Activated CD8-positive, alpha-beta memory T cell treated with anti-CD3 and anti-CD28 coated beads for 36 hours (primary cell): ENCODE measurements at regions not wholly inside any gene's neighbourhood (a gene's known extent, or its start where the extent isn't known, plus 50 kb on each side); places are given as distances from the start of the nearest gene placed in this dataset.
"Not testable (repeated sequence)": the region's sequence is repeated elsewhere in the genome, so short reads cannot be mapped to it uniquely, and the experiment has no call there.

Experiments used
- CTCF ChIA-PET: fragments of 350-600 bp; sonication (Branson Sonifier 250); formaldehyde crosslinking; loops from one replicate; lab custom pipeline; 2021; ENCODE audit warnings: antibody characterized with exemption; lab: Charles Lee
- POLR2A ChIA-PET: fragments of 350-600 bp; sonication (Branson Sonifier 250); formaldehyde crosslinking; loops from one replicate; lab custom pipeline; 2021; ENCODE audit warnings: antibody characterized with exemption; lab: Charles Lee

DNA sequence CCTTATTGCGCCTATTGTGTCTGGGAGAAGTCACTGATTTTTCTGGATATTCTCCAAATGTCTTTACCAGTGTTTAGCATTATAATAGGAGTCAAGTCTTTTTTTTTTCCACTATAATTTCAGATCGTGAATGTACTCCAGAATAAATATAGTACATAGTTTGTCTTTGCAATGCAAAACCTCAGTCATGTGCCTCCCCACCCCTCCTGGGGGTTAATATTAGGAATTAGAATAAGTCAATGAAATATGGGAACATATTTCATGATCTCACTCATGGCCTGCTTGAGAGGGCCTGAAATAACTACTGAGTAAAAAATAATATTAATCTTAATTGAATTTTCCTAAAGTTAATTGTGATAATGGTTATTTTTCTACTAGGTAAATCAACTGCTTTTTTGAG is 79.0 kb upstream of the TMEM170B start:
- ChIA-PET CTCF (no interaction called here), POLR2A (interaction anchor here (0.8 kb wide), 1 partner anchor 234 kb away, joined by 3 read pairs; no protein-coding TSS in a partner anchor)

DNA sequence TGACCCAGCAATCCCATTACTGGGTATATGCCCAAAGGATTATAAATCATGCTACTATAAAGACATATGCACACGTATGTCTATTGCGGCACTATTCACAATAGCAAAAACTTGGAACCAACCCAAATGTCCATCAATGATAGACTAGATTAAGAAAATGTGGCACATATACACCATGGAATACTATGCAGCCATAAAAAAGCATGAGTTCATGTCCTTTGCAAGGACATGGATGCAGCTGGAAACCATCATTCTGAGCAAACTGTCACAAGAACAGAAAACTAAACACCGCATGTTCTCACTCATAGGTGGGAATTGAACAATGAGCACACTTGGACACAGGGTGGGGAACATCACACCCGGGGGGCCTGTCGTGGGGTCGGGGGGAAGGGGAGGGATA is 80.1 kb upstream of the TMEM170B start:
- CTCF ChIA-PET, result not testable (repeated sequence)

DNA sequence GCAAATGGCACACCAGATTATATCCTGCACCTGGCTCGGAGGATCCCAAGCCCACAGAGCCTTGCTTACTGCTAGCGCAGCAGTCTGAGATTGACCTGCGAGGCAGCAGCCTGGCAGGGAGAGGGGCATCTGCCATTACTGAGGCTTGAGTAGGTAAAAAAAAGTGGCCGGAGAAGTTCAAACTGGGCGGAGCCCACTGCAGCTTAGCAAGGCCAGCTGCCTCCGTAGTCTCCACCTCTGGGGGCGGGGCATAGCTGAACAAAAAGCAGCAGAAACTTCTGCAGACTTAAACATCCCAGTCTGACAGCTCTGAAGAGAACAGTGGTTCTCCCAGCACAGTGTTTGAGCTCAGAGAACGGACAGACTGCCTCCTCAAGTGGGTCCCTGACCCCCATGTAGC is 85.4 kb upstream of the TMEM170B start:
- CTCF ChIA-PET, POLR2A ChIA-PET: not testable (repeated sequence)

More for the DNA sequence above, 80.1 kb upstream of the TMEM170B start:
- POLR2A ChIA-PET, result not testable (repeated sequence)

DNA sequence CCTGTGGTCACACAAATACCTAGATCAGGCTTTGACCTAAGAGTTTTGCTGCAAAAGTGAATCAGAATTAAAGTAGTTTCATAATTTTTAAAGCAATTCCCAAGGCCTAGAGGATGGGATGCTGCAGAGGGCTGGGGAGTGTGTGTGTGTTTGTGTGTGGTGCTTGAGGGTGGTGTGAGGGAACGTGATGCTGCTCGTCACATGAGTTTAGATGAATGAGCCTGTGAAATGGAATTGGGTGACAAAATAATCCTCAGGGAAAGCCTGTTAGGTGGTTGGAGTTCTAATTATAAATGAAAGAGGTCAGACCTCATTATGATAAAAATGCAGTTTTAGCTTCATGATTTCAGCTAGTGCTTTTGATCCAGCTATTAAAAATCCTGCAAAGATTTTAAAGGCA is 87.5 kb upstream of the TMEM170B start:
- ChIA-PET CTCF (no interaction called here), POLR2A (no interaction called here)

DNA sequence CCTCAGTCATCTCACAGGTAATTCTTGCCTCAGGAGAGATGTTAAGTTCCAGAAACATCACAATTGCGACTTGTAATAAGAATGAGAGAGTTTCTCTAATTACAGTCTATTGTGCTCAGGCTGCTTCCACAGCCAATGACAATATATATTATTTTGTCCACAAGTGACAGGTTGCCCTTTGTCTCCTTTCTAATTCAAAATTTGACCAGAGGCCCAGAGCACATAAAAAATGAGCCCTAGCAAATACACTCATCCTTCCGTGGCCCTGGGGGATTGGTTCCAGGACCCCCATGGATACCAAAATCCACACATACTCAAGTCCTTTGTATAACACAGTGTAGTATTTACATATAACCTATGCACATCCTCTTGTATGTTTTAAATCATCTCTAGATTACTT is 88.1 kb upstream of the TMEM170B start:
- CTCF ChIA-PET, result no interaction called here
- POLR2A ChIA-PET, result no interaction called here

DNA sequence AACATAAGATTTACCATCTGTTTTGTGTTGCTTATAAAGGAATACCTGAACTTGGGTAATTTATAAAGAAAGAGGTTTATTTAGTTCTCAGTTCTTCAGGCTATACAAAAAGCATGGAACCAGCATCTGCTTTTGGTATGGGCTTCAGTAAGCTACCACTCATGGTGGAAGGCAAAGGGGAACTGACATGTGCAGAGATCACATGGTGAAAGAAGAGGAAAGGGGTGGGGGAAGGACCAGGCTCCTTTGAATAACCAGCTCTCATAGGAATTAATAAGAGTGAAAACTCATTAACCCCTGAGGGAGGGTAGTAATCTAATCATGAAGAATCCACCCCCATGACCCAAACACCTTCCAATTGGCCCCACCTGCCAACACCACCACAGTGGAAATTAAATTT is 89.5 kb upstream of the TMEM170B start:
- ChIA-PET CTCF (no interaction called here), POLR2A (no interaction called here)

DNA sequence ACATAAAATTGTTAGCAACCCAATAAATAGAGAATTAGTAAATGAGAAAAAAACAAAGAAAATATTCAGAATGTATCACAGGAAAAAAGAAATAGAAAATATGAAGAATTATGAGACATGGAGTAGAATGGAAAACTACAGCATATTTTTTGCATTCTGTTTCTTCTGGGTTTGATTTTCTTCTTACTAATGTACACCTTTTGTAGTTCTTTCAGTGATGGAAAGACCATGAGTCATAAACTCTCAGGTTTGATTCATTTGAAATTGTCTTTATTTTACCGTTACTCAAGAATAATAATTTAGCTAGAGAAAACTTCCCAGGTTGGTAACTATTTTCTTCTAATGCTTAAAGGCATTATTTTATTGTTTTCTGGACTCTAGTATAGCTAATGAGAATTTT is 90.3 kb upstream of the TMEM170B start:
- POLR2A ChIA-PET, result no interaction called here
- CTCF ChIA-PET, result no interaction called here

DNA sequence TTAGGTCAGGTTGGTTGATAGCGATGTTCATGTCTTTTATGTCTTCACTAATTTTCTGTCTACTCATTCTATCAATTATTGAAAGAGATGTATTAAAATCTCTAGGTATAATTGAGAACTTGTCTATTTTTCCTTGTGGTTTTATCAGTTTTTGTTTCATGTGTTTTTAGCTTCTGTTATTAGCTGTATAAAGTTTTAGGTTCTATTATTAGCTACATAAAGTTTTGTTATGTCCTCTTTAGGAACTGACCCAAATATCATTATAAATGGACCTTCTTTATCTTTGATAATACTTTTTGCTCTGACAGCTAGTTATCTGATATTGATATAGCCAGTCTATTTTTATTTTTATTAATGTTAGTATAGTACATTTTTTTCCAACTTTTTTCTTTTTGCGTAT is 92.4 kb upstream of the TMEM170B start:
- ChIA-PET POLR2A (no interaction called here), CTCF (interaction anchor here (1.1 kb wide), 1 partner anchor 51 kb away, joined by 3 read pairs; no protein-coding TSS in a partner anchor)

DNA sequence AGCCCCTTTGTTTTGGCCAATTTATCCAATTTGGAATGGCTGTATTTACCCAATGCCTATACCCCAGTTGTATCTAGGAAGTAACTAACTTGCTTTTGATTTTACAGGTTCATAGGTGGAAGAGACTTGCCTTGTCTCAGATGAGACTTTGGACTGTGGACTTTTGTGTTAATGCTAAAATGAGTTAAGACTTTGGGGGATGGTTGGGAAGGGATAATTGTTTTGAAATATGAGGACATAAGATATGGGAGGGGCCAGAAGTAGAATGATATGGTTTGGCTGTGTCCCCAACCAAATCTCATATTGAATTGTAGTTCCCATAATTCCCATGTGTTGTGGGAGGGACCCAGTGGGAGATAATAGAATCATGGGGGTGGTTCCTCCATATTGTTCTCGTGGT is 94.4 kb upstream of the TMEM170B start:
- ChIA-PET POLR2A (interaction anchor here (0.6 kb wide), 1 partner anchor 16 kb away, joined by 6 read pairs; no protein-coding TSS in a partner anchor), CTCF (interaction anchor here (0.7 kb wide), 1 partner anchor 410 kb away, joined by 4 read pairs; no protein-coding TSS in a partner anchor)

DNA sequence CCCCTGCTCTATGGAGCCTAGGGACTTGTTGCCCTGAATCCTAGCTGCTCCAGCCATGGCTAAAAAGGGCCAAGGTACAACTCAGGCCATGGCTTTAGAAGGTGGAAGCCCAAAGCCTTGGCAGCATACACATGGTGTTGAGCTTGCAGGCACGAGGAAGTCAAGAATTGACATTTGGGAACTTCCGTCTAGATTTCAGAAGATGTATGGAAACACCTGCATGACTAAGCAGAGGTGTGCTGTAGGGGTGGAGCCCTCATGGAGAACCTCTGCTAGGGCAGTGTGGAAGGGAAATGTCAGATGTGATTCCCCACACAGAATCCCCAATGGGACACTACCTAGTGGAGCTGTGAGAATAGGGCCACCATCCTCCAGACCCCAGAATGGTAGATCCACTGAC is 95.1 kb upstream of the TMEM170B start:
- ChIA-PET CTCF (no interaction called here), POLR2A (no interaction called here)

DNA sequence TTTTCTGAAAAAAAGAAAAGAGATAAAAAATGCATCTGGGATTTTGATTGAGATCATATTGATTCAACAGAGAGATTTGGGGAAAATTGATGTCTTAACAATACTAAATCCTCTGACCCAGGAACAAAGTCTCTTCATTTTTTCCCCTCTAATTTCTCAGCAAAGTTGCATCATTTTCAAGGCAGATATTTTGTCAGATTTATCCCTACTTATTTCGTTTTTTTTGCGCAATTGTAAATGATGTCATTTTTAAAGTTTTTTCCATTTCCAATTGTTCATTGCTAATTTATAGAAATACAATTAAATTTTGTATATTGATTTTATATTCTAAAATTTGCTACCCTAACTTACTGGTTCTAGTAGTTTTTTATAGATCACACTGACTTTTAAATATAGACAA is 97.7 kb upstream of the TMEM170B start:
- ChIA-PET POLR2A (no interaction called here), CTCF (no interaction called here)

DNA sequence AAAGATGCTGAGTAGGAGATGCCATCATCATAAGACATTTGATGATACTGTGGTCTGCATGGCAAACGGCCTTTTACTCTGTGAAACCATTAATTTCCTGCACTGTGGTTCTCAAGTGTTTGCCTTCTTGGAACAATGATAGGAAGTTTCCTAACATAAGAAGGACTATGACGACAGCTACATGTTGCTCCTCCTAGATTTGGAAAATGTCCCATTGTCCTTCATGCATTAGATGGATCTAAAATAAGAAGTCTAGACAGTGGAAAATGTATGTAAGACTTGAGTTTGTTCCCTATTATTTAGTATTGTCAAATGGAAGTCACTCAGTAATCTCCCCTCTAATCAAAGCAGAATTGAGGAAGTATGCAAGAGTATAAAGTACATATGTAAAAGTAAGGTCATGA is 98.5 kb upstream of the TMEM170B start:
- ChIA-PET CTCF (interaction anchor here (0.7 kb wide), 1 partner anchor 164 kb away, joined by 3 read pairs; no protein-coding TSS in a partner anchor), POLR2A (no interaction called here)

DNA sequence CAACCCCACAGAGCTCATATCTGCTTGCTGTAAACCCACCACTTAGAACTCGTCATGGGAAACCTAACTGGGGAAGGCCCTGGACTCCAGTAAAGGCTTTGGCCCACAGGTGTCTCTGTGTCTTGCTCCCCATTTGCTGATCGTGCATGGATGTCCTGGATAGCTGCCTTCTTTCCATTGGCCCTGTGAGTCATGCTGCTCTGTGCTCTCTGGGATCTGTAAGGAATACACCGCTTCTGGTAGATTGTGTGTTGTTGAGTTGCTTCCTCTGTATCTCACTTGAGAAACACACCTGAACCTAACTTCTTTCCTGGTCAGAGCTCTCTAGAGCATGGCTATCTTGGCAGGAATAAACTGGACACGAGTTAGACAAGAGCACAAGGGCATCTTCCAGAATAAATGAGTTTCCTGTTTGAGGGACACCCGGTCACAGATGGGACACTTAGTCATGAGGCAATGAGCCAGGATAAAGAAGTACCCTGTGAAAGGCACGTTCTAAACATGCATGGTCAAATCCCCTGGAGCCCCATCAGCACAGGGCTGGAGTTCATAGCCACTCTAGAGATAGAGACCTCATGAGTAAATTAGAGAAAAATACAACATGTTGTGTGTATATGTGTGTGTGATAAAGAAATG is 99.6 kb upstream of the TMEM170B start:
- ChIA-PET CTCF (interaction anchor here (0.5 kb wide), 1 partner anchor 716 kb away, joined by 3 read pairs; no protein-coding TSS in a partner anchor), POLR2A (no interaction called here)

DNA sequence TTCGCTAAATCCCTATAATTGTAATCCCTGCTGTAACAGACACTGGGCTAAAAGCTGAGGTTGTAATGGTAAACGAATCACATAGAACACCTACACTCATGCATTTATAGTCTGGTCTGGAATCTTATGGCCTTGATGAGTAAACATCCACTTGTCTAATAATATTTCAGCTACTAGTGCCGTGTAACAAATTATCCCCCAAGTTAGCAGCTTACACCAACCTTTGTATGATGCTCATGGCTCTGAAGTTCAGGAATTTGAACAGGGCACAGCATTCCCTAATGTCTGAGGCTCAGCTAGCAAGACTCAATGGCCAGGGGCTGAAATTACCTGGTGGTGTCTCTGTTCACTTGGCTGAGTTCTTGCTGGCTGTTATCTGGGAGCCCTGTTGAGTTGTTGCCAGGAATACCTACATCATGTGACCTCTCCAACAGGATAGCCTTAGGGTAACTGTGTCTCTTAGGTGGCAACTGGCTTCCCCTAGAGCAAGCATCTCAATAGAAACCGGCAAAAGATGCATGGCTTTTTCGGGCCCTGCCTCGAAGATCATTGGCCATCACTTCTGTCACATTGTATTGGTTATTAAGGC is 100.9 kb upstream of the TMEM170B start:
- ChIA-PET CTCF (interaction anchor here (1.2 kb wide), 1 partner anchor 59 kb away, joined by 4 read pairs; no protein-coding TSS in a partner anchor), POLR2A (no interaction called here)

DNA sequence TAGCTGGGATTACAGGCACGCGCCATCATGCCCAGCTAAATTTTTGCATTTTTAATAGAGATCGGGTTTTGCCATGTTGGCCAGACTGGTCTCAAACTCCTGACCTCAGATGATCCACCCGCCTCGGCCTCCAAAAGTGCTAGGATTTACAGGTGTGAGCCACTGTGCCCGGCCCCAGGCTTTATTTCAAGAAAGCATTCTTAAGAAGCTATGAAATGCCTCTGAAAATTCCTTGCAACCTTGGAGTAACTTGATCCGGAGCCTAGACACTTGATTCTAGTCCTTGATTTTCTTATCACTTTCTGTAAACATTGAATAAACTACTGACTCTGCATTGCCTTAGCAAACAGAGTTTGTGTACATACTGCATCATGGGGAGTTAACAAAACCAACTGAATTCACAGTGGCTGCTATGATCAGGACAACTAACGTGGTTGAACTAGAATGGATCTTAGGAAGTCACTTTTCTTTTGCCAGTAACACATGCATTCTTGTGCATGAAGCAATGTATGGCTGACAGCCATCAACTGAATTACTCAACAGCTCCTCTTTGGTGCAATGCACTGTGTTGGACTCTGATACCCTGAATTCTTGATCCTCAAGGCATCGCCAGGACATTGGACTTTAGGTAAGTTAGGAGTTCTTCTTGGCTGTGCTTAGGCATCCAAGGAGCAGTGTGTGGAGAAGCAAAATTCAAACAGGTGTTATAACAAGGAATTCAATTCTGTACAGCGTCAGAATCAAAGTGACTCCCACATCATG is 102.8 kb upstream of the TMEM170B start:
- ChIA-PET CTCF (no interaction called here), POLR2A (no interaction called here)

DNA sequence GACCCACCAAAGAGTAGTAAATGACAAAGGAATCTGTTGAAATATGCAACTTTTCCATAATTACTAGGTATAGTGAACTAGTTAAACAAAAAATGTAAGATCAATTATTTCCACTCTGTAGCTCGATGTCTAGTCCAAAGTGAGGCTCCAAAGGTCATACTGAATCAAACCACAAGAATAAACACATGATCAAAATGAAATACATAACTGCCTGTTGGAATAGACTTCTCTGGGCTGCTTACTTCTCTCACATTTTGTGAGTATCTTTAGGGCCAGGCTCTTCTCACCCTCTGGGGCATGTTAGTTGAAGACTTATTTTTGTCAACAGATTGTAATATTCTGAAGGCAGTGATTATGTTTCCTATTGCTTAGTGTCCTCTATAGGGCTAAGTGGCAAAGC is 103.7 kb upstream of the TMEM170B start:
- CTCF ChIA-PET, result no interaction called here
- POLR2A ChIA-PET, result interaction anchor here (0.5 kb wide), 1 partner anchor 226 kb away, joined by 4 read pairs; no protein-coding TSS in a partner anchor

DNA sequence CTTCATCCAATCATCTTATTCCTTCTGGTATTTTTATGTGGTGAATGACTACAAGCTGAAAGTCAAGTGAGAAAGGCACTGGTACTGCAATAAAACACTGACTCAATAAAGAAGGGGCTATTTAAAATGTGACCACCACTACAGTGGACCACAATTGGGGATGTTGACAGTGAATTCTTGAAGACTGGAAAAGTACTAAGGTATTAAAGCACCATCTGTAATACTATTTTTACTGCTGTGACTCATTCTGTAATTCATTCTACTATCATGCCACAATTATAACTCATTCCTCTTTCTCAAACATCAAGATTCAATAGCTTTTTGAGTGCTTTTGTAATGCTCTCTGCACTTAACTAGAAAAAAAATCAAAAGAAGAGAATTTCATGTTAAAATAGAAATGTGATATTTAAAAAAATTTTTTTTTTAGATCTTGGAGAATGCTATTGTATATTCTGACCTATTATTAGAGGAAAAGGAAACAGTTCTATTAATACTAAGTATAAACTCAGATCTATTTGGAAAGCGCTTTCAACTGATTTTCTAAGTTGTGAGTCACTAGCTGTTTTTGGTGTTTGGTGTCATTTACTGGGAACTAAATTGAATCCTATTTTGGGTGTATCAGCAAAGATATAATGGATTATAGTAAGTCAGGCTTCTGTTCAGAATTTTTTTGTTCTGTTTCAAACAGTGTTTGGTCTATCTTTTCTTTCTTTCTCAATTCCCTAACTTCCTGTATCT is 104.7 kb upstream of the TMEM170B start:
- CTCF ChIA-PET, result no interaction called here
- POLR2A ChIA-PET, result no interaction called here

DNA sequence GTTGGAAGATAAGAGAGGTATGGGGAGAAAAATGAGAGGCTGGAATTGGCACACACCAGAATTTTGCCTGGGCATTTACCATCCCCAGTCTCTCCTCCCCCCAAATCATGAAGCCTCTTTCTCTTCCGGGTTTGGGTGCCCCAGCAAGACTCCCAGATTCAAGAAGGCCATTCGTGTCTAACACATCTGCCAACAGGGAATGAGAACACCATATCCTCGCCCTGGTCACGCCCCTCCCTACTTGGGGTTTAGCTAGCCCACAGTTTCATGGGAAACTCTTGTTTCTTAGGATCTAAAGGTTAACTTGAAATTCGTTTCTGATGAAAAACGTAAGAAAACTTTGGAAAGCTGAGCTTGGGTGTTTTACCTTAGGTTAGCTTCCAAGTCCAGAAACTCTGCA is 105.5 kb upstream of the TMEM170B start:
- ChIA-PET POLR2A (no interaction called here), CTCF (no interaction called here)

DNA sequence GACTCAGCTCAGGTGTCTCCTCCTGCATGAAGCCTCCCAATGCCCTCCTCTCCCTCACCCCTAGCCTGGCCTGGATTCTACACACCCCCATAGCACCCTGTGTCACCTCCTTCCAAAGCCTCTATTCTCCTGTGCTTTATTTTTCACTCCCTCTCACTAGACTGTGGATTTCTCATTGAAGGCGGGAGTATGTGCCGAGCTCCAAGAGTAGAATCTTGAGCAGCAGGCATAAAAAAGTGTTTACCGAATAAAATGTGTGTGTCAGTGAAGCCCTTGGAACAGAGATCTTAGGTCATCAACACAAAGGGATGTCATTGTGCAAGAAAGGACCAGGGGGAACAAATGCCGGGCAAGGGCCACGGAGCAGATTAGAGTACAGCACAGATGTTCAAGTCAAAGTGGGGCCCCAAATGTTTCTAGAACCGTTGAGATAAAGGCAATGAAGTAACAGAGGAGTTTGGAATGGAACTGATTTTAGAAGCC is 106.1 kb upstream of the TMEM170B start:
- ChIA-PET CTCF (no interaction called here), POLR2A (no interaction called here)

DNA sequence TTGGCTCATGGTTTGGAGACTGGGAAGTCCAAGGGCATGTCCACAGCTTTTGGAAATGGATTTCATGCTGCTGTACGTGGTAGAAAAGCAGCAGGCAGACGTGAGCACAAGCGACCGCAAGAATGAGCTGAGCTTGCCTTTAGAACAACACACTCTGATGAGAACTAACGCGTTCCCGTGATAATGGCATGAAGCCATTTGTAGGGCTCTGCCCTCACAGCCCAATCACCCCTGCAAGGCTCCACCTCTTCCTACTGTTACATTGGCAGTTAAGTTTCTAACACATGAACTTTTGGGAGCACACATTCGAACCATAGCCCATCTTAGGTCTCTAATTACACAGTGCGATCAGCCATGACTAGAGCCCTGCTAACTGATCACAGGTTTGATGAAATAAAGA is 107.5 kb upstream of the TMEM170B start:
- ChIA-PET POLR2A (no interaction called here), CTCF (no interaction called here)
